Heart left ventricle (tissue), 13 donors: ENCODE measurements at regions not wholly inside any gene's neighbourhood (a gene's known extent, or its start where the extent isn't known, plus 50 kb on each side); places are given as distances from the start of the nearest gene placed in this dataset.

Experiments used
- POLR2A ChIP-seq, 2 donors: fragments of 450-650 bp; IDR thresholded peaks; one replicate each; pipeline ENCODE4 v1.6.1; 2017; ENCODE audit warnings: antibody characterized with exemption in 2 of 2, mild to moderate bottlenecking in 2 of 2, moderate library complexity in 2 of 2
- TF ChIP-seq, protein P1 (sequence below), 12 donors: fragments of 200-600 bp; sonication (generic) in 4 of 12; IDR thresholded peaks; one replicate each; pipeline versions ENCODE4 v1.5.0 to v1.8.0; 2018 to 2022; ENCODE audit warnings: antibody characterized with exemption in 12 of 12, mild to moderate bottlenecking in 5 of 12
- donor health status: ischemic (EF 13 %, LVEDD 7.1; RV severe dilation, severe dysfunction).
- donor health status: DM: no; HTN: yes; CAD: no.
- donor health status: DM: no; HTN: no; CAD: no.
- donor health status: ischemic (EF 25% LVEDD 6.9; RV normal size, moderate dysfunction).
- donor health status: ischemic (EF 25% LVEDD 5.7; RV mildly dilated, moderate dysfunction).
- donor health status: ischemic (EF 35%, LVEDD 5.7; RV mildly dilated, moderate dysfunction).
- donor health status: nonischemic (EF 11% LVEDD 7.7; RV severe dilation, severe dysfunction).
- donor health status: DM: yes; HTN: yes; CAD: no.
- donor health status: PGD.
- donor health status: ischemic (EF 29% LVEDD 5.4; RV normal size, mild dysfunction).
- donor health status: nonischemic (EF 23%, LVEDD 6.1; RV moderate dilation, normal function).

GRCh38 chr10:30134171-30134945 lies 75.0 kb upstream of the JCAD start:
- TF ChIP-seq, protein P1, sequence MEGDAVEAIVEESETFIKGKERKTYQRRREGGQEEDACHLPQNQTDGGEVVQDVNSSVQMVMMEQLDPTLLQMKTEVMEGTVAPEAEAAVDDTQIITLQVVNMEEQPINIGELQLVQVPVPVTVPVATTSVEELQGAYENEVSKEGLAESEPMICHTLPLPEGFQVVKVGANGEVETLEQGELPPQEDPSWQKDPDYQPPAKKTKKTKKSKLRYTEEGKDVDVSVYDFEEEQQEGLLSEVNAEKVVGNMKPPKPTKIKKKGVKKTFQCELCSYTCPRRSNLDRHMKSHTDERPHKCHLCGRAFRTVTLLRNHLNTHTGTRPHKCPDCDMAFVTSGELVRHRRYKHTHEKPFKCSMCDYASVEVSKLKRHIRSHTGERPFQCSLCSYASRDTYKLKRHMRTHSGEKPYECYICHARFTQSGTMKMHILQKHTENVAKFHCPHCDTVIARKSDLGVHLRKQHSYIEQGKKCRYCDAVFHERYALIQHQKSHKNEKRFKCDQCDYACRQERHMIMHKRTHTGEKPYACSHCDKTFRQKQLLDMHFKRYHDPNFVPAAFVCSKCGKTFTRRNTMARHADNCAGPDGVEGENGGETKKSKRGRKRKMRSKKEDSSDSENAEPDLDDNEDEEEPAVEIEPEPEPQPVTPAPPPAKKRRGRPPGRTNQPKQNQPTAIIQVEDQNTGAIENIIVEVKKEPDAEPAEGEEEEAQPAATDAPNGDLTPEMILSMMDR (IDR thresholded peaks at IDR 0.05), result no peak
- no peak for TF ChIP-seq POLR2A (IDR thresholded peaks at IDR 0.05)
